CD4-positive, alpha-beta memory T cell (primary cell): ENCODE measurements at regions not wholly inside any gene's neighbourhood (a gene's known extent, or its start where the extent isn't known, plus 50 kb on each side); places are given as distances from the start of the nearest gene placed in this dataset.

Experiments used
- CTCF ChIA-PET: fragments of 350-600 bp; sonication (Branson Sonifier 250); formaldehyde crosslinking; loops from one replicate; lab custom pipeline; 2021; ENCODE audit warnings: inconsistent platforms; ENCODE audit not compliant: partially characterized antibody; lab: Charles Lee
- POLR2A ChIA-PET: fragments of 350-600 bp; sonication (Branson Sonifier 250); formaldehyde crosslinking; loops from one replicate; lab custom pipeline; 2021; ENCODE audit not compliant: partially characterized antibody; lab: Charles Lee
- DNase-seq, 5 donors: peaks; one replicate each; pipeline versions ENCODE4 v3.0.0 to v3.0.0-alpha.2; 2020 to 2022; ENCODE audit warnings: mixed read lengths in 1 of 5
- H3K27ac ChIP-seq: one replicate; pipeline ENCODE4 v1.7.0; 2013; ENCODE audit warnings: low read depth, low read length
- H3K27me3 ChIP-seq: 2 replicates; pipeline ENCODE4 v1.7.0; 2013; ENCODE audit warnings: mild to moderate bottlenecking, low read length, moderate library complexity; ENCODE audit not compliant: insufficient read depth
- H3K36me3 ChIP-seq: 2 replicates; pipeline ENCODE4 v1.7.0; 2013; ENCODE audit warnings: mild to moderate bottlenecking, low read length, moderate library complexity; ENCODE audit not compliant: insufficient read depth
- H3K4me1 ChIP-seq: 2 replicates; pipeline ENCODE4 v1.7.0; 2013; ENCODE audit warnings: mild to moderate bottlenecking, low read length, moderate library complexity; ENCODE audit not compliant: insufficient read depth
- H3K4me3 ChIP-seq, 2 donors: one replicate each; pipeline ENCODE4 v1.7.0; 2013; ENCODE audit warnings: low read length in 2 of 2, mild to moderate bottlenecking in 1 of 2
- H3K9me3 ChIP-seq, 2 donors: one replicate each; pipeline ENCODE4 v1.7.0; 2013; ENCODE audit warnings: low read length in 2 of 2, control low read depth in 1 of 2; ENCODE audit not compliant: control insufficient read depth in 1 of 2
- H3K27ac Mint-ChIP-seq, 7 donors: one replicate each; pipeline ENCODE4 v1.8.0; 2020 to 2021; ENCODE audit warnings: mixed read lengths in 7 of 7, mild to moderate bottlenecking in 6 of 7, inconsistent platforms in 3 of 7, moderate library complexity in 3 of 7
- H3K27me3 Mint-ChIP-seq, 2 donors: one replicate each; pipeline ENCODE4 v1.8.0; 2020 to 2021; ENCODE audit warnings: mixed read lengths in 2 of 2
- H3K36me3 Mint-ChIP-seq, 2 donors: one replicate each; pipeline ENCODE4 v1.8.0; 2020 to 2021; ENCODE audit warnings: mixed read lengths in 2 of 2, inconsistent platforms in 1 of 2, mild to moderate bottlenecking in 1 of 2
- H3K4me1 Mint-ChIP-seq, 4 donors: one replicate each; pipeline ENCODE4 v1.8.0; 2020 to 2021; ENCODE audit warnings: mixed read lengths in 4 of 4, mild to moderate bottlenecking in 1 of 4
- H3K4me3 Mint-ChIP-seq, 8 donors: one replicate each; pipeline ENCODE4 v1.8.0; 2020 to 2021; ENCODE audit warnings: mixed read lengths in 8 of 8, mild to moderate bottlenecking in 7 of 8, moderate library complexity in 6 of 8, inconsistent platforms in 3 of 8
- H3K9me3 Mint-ChIP-seq, 8 donors: one replicate each; pipeline ENCODE4 v1.8.0; 2020 to 2021; ENCODE audit warnings: mixed read lengths in 8 of 8, mild to moderate bottlenecking in 5 of 8, inconsistent platforms in 3 of 8, moderate library complexity in 1 of 8
- intact Hi-C: fragments of 100-400 bp; cut with micrococcal nuclease; formaldehyde crosslinking; loops from one replicate; pipeline ENCODE4 v1.15.1; 2023

DNA sequence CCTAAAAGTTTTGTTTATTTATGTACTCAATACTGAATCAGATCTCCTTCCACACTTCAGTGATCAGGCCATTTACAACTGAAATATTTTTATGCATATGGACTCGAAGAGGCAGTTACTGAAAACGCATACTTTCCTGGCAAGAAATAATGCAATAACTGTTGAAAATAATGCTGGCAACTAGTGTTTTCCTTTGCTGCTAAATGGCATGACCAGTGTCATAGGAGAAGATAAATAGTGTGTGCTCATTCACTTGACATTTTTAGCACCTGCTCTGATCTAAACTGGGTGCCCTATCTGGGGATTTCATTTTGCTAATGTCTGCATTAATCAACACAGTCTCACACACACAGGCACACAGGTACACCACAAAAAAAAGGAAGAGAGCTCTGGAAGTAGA lies 695.2 kb downstream of the TUSC7 start:
- ChIA-PET CTCF (no interaction called here), POLR2A (no interaction called here)
- Histone ChIP-seq H3K27ac (no peak overlapping the region), H3K27me3 (no peaks in the 10 kb centered on the region), H3K36me3 (no peaks in the 10 kb centered on the region), H3K4me3 (no peak overlapping the region), H3K4me1 (no peaks in the 10 kb centered on the region), H3K9me3 (no peaks in the 10 kb centered on the region)
- no peaks in the 10 kb centered on the region for H3K36me3 Mint-ChIP-seq
- intact Hi-C loops = no loop called here
- no peaks in the 10 kb centered on the region for H3K4me1 Mint-ChIP-seq
- no peaks in the 10 kb centered on the region for H3K27me3 Mint-ChIP-seq
- peaks cover 0 to 8% (median 1%) of the 10 kb centered on the region in 8 donors for H3K9me3 Mint-ChIP-seq
- no peak overlapping the region for H3K4me3 Mint-ChIP-seq
- no peak overlapping the region for H3K27ac Mint-ChIP-seq
- DNase-seq = no peak

DNA sequence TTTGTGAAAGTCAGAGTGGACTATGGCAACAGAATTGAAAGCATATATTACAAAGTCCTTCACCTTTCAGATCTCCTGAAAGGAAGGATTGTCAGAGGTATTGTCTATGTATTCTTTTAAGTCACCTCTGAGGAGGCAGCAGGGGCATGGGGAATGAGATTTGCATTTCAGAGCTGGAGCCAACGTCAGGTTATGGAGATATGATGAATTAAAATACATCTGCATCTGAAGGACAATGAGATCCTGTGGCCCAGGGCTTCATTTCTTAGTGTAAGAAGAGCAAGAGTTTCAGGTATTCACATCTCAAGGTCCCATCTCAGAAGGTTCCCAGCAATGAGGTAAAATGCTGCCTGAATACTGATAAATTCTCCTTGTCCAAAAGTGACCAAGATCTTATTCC lies 695.8 kb downstream of the TUSC7 start:
- H3K36me3 Mint-ChIP-seq = no peaks in the 10 kb centered on the region
- no peaks in the 10 kb centered on the region for H3K27me3 Mint-ChIP-seq
- H3K4me1 Mint-ChIP-seq = no peaks in the 10 kb centered on the region
- Histone ChIP-seq H3K4me3 (no peak overlapping the region), H3K9me3 (no peaks in the 10 kb centered on the region), H3K27ac (no peak overlapping the region), H3K27me3 (no peaks in the 10 kb centered on the region), H3K4me1 (no peaks in the 10 kb centered on the region), H3K36me3 (no peaks in the 10 kb centered on the region)
- POLR2A ChIA-PET = no interaction called here
- H3K9me3 Mint-ChIP-seq = peaks cover 0 to 6% (median under 1%) of the 10 kb centered on the region in 8 donors
- H3K27ac Mint-ChIP-seq = no peak overlapping the region
- no peak for DNase-seq
- H3K4me3 Mint-ChIP-seq = no peak overlapping the region
- intact Hi-C loops = no loop called here
- CTCF ChIA-PET = no interaction called here

DNA sequence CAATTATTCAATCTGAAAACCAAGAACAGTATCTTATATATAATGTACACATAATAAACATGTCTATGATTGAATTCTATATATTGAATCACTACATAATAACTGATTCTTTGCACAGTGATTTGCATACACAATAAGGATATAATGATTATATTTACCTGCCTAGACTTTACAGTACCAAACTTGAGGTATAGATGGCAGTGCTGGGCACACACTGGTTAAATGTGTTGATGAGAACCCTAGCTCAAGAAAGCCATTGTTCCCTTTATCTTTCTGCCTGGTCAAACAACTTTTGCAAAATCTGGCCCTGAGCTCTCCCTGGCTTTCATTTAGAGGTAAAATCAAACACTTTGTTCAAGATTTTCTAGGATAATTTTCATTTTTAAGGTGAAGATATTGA lies 697.7 kb downstream of the TUSC7 start:
- H3K4me3 ChIP-seq = no peak overlapping the region
- H3K27ac ChIP-seq = no peak overlapping the region
- POLR2A ChIA-PET = no interaction called here
- no peaks in the 10 kb centered on the region for H3K36me3 ChIP-seq
- no peak overlapping the region for H3K4me3 Mint-ChIP-seq
- H3K4me1 Mint-ChIP-seq = no peaks in the 10 kb centered on the region
- no peaks in the 10 kb centered on the region for H3K27me3 Mint-ChIP-seq
- no peaks in the 10 kb centered on the region for H3K27me3 ChIP-seq
- CTCF ChIA-PET = no interaction called here
- intact Hi-C loops = no loop called here
- no peaks in the 10 kb centered on the region for H3K36me3 Mint-ChIP-seq
- no peak for DNase-seq
- H3K9me3 ChIP-seq = no peaks in the 10 kb centered on the region
- no peak overlapping the region for H3K27ac Mint-ChIP-seq
- peaks cover 0 to 2% (median 0%) of the 10 kb centered on the region in 8 donors for H3K9me3 Mint-ChIP-seq
- H3K4me1 ChIP-seq = no peaks in the 10 kb centered on the region

DNA sequence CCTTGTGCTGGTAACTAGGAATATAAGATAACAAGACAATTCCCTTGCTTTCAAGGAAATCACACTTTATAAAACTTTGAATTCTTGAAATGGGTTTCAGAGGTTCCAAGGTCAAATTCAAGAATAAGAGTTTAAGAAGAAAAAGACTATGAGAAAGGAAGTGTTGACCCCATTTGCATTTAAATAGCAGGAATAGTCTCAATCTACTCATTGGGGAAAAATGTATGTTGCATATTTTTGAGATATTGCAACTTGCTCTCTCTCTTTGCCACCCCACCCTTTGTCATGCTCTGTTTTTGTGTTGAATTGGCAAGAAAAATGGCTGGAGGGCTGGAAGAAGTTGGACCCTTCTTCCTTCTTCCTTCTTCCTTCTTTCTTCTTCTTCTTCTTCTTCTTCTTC lies 699.2 kb downstream of the TUSC7 start:
- Histone ChIP-seq H3K27ac (no peak overlapping the region), H3K9me3 (no peaks in the 10 kb centered on the region), H3K36me3 (no peaks in the 10 kb centered on the region), H3K4me3 (no peak overlapping the region), H3K4me1 (no peaks in the 10 kb centered on the region), H3K27me3 (no peaks in the 10 kb centered on the region)
- no peak for DNase-seq
- Mint-ChIP-seq H3K4me1 (no peaks in the 10 kb centered on the region), H3K4me3 (no peak overlapping the region), H3K27ac (no peak overlapping the region), H3K9me3 (peaks cover 0 to 2% (median 0%) of the 10 kb centered on the region in 8 donors), H3K36me3 (no peaks in the 10 kb centered on the region), H3K27me3 (no peaks in the 10 kb centered on the region)
- ChIA-PET CTCF (no interaction called here), POLR2A (no interaction called here)
- intact Hi-C loops = no loop called here

DNA sequence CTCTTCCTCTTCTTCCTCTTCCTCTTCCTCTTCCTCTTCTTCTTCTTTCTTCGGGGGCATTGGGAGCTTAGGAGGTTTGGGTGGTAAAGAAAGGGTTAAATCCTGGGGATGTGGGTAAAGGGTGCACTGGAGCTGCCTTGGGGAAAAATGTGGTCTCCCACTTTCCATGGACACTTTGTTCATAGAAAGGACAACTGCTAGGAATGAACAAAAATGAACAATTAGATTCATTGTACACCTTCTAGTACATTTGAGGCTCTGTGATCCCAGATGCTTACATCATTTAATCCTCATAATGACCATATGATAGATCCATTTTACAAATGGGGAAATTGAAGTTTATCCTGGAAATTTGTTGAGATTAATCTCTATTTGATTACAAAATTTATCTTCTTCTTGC lies 699.7 kb downstream of the TUSC7 start:
- H3K36me3 Mint-ChIP-seq = no peaks in the 10 kb centered on the region
- Histone ChIP-seq H3K4me3 (no peak overlapping the region), H3K27ac (no peak overlapping the region), H3K9me3 (no peaks in the 10 kb centered on the region), H3K4me1 (no peaks in the 10 kb centered on the region), H3K27me3 (no peaks in the 10 kb centered on the region), H3K36me3 (no peaks in the 10 kb centered on the region)
- ChIA-PET POLR2A (no interaction called here), CTCF (no interaction called here)
- H3K27me3 Mint-ChIP-seq = no peaks in the 10 kb centered on the region
- peak overlapping the region in 1 of 7 donors; percentile 55 for H3K27ac Mint-ChIP-seq
- peaks cover 0 to 4% (median 0%) of the 10 kb centered on the region in 8 donors for H3K9me3 Mint-ChIP-seq
- no peak overlapping the region for H3K4me3 Mint-ChIP-seq
- intact Hi-C loops = no loop called here
- no peak for DNase-seq
- no peaks in the 10 kb centered on the region for H3K4me1 Mint-ChIP-seq

DNA sequence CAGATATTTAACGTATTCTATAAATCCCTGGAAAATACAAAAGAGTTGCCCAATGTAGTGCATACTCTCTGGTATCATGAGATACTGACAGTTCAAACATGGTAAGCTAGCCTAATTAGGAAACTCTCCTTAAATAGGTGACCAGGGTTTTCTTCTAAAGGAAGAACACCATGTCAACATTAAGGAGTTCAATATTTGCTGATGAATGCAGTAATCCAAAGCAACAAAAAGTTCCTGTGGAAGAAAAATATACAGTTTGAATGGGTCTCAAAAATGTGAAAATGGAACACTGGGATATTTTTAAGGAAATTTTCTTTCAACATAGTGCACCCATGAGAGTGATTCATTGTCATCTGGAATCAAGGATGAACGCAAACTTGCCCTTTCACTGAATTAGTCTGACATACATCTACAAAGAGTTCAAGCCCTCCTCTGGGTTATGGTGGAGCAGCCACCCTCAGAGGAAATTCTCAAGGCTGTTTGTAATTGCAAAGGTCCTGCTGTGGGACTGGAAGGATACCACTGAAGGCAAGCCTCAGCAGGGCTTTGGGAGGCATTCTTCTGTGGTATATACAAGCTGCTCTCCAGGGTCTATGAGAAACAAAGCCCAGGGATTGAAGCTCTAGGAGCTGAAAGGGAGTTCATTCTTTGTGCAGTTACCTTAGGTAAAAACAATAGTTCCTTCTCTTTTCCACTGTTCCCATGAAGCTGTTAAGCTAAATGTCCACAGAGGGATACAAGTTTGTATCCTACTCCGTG lies 700.3 kb downstream of the TUSC7 start:
- Mint-ChIP-seq H3K9me3 (peaks cover 0 to 6% (median 1%) of the 10 kb centered on the region in 8 donors), H3K4me1 (no peaks in the 10 kb centered on the region), H3K36me3 (no peaks in the 10 kb centered on the region), H3K27me3 (no peaks in the 10 kb centered on the region), H3K4me3 (no peak overlapping the region), H3K27ac (no peak overlapping the region)
- no peaks in the 10 kb centered on the region for H3K4me1 ChIP-seq
- no peaks in the 10 kb centered on the region for H3K9me3 ChIP-seq
- ChIA-PET POLR2A (no interaction called here), CTCF (no interaction called here)
- no peaks in the 10 kb centered on the region for H3K36me3 ChIP-seq
- intact Hi-C loops = no loop called here
- H3K27ac ChIP-seq = no peak overlapping the region
- no peaks in the 10 kb centered on the region for H3K27me3 ChIP-seq
- DNase-seq = no peak
- H3K4me3 ChIP-seq = no peak overlapping the region

DNA sequence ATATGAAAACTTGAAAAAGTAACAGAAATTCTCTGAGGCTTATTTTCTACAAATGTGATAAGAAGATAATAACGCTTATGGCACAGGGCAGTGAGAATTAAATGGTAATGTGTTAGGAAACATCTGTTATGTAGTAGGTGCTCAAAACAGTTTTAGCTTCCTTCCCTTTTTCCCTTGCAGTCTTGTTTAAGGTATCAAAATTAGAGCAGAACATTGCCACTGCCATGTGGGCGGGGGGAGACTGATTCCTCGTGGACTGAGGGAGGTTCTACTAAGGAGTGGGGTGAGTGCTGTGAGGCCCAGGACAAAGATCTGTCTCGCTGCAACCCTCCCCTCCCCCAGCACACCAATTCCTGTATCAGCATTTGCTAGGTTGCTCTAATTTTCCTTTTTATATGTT lies 702.4 kb downstream of the TUSC7 start:
- H3K36me3 Mint-ChIP-seq = no peaks in the 10 kb centered on the region
- H3K4me3 ChIP-seq = no peak overlapping the region
- H3K27ac ChIP-seq = no peak overlapping the region
- H3K4me3 Mint-ChIP-seq = no peak overlapping the region
- H3K27me3 Mint-ChIP-seq = no peaks in the 10 kb centered on the region
- intact Hi-C loops = no loop called here
- no peak overlapping the region for H3K27ac Mint-ChIP-seq
- no peaks in the 10 kb centered on the region for H3K4me1 ChIP-seq
- H3K9me3 ChIP-seq = no peaks in the 10 kb centered on the region
- no peaks in the 10 kb centered on the region for H3K36me3 ChIP-seq
- CTCF ChIA-PET = no interaction called here
- DNase-seq = no peak
- POLR2A ChIA-PET = no interaction called here
- H3K27me3 ChIP-seq = no peaks in the 10 kb centered on the region
- peaks cover 0 to 9% (median 3%) of the 10 kb centered on the region in 8 donors for H3K9me3 Mint-ChIP-seq
- no peaks in the 10 kb centered on the region for H3K4me1 Mint-ChIP-seq
